ENCODE measurements at regions not wholly inside any gene's neighbourhood (a gene's known extent, or its start where the extent isn't known, plus 50 kb on each side); places are given as distances from the start of the nearest gene placed in this dataset.

DNA sequence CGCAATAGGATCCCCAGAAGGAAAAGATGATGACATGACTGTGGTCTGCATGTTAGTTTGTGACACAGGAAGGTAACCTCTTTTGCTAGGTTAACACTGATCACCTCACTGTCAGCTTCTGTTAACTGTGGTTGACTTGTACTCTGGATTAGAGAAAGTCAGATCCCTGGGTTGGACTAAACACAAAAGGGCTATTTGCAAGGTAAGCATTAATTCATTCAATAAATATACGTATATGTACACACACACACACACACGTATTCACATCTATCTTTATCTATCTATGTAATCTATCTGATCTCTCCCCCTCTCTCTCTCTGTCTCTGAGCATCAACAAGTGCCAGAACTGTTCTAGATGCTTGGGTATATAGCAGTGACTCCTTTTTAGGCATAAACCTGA, 136.1 kb upstream of the SNX19 start:
- no peak for ATAC-seq

DNA sequence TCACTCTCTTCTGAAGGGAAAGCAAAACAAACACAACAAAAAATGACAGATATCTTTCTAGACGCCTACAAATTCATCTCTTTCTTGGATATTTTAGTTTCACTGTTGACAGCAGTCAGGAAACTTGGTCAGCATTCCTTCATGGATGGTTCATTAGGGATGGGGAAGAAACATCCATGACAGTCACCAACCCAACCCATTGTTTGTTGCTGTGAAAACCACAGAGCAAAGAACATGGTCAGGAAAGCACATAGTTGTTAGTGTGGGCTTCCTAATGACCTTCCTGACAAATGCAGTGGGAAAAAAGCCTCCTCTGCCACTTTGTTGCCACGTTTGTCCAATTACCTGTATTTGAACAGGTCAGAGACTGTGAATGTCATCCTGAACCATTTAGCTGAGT, 139.8 kb upstream of the SNX19 start:
- ATAC-seq: no peak

- ATAC-seq: no peak
Measured at GRCh38 chr11:131063638-131064037, 147.4 kb upstream of the SNX19 start.

DNA sequence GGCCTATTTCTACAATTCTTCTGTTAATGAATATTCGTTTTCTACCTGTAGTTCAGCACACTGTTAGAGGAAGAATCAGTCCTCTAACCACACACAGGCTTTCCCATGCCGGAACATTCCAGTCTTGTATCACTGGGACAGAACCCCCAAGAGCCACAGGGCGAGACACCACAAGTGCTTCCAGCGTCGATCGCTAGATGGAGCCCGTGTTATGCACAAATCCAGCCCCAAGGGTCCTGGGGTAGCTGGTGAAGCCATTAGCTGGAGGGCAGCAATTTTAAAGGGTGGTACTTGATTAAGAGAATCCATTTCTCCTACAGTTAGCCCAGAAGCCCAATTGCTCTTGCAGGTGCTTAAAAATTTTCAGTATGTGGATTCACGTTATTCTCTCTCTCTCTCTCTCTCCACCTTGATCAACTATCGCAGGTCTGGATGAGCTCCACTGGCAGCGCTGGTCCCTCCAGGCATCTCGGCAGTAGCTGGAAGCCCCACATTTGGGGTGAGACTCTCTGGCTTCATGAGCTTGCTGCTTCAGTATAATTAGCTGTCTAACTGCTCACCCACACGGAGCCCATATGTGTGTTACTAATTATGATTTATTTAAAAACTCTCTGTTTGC, 148.2 kb upstream of the SNX19 start:
- no peak for ATAC-seq

DNA sequence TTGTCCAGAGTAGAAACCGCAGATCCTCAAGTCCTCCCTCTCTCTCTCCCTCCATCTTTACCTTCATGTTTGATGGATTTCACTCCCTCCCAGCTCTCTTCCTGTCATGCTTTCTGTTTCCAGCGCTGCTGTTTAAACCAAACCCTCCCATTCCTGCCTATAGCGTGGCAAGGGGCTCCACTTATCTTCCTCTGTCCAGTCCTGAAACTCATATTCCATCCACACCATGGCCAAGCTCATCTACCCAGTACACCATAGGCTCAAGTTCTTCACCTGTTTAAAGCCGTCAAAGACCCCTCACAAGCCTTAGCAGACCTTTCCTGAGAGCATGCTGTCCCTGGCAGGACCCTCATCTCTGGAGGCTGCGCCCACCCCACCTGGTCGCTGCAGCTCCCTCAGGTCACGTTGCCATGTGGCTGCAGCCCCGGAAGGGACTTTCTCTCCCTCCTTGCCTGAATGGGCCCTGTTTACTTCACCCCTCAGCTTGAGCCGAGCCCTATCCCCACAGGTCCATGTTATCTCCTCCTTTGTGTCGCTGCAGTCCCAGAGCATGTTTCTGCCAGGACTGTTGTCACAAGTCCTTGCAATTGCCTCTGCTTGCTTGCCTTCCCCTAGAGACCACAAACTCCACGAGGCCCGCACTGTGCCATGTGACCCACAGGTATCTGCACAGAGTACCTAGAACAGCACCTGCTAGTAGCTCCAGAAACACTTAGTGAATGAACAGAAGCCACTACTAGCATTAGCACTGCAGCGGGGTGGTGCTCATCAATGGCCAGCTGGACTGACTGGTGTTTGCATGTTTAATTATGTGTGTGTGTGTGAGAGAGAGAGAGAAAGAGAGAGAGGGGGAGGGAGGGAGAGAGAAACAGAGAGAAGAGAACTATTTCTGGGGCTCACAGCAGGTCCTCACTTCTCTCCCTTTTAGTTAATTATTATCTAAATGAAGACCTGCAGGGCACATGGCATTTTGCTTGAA, 149.4 kb upstream of the SNX19 start:
- ATAC-seq: no peak

DNA sequence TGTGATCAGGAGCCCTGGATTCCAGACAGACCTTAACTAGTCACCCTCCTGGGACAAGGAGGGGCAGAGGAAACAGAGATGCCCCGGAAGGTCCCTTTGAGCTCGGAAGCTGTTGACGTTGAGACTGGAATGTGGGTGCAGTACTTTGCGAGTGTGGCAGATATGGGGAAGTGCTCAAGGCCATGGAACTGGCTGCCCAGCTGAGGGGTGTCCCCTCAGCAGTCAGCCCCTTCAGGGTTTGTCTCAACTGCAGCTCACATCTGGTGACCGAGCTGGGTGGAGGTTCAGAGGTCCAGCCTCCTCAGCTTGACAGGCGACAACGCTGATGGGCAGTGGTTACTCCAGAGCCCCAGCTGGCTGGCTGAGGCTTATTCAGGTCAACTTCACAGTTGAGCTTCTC, 150.3 kb upstream of the SNX19 start:
- no peak for ATAC-seq

DNA sequence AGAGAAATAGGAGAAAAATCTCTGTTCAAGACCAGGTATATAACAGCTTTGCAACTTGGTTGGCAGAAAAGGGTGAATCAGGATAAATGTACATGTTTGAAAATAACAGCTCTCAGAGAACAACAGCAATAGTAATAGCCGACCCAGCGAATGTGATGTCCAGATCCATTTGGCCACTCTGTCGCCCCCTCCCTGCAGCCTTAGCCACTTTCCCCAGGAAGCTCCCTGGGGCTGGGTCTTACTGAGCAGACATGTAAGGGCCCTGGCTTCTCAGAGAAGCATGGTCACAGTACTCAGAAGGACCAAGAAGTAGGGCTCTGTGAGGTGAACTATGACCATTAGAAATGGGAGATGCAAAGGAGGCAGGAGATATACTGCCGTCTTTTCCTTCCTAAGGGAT, 154.1 kb upstream of the SNX19 start:
- no peak for ATAC-seq

GRCh38 chr11:131073167-131073566, 156.9 kb upstream of the SNX19 start:
- no peak for ATAC-seq

GRCh38 chr11:131074573-131074972, 158.3 kb upstream of the SNX19 start:
- ATAC-seq: no peak

GRCh38 chr11:131077340-131077739, 161.1 kb upstream of the SNX19 start:
- ATAC-seq: no peak

DNA sequence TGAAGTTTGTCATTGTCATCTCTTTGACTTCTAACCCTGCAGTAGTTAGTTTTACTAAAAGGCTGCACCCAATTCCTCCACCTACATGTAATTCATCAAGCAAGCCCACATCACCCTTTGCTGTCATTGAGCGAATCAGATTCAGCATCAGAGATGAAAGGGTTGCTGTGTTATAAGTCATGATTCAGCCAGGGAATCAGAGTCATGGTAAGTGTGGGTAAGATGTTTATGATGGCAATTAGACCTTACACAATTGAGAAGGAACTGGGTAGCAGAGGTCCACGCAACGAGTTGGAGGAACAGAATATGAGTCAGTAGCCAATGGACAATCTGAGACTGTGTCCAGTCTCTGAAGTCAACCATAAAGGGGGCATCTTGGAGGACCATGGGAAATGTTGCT, 162.8 kb upstream of the SNX19 start:
- ATAC-seq: no peak

GRCh38 chr11:131089727-131090245, 173.5 kb upstream of the SNX19 start:
- no peak for ATAC-seq

GRCh38 chr11:131092469-131092868, 176.2 kb upstream of the SNX19 start:
- ATAC-seq: no peak

GRCh38 chr11:131094827-131095226, 178.5 kb upstream of the SNX19 start:
- no peak for ATAC-seq

GRCh38 chr11:131095511-131096185, 179.4 kb upstream of the SNX19 start:
- ATAC-seq: no peak

- ATAC-seq: no peak
Measured at GRCh38 chr11:131099013-131099412, 182.7 kb upstream of the SNX19 start.

- ATAC-seq: no peak
Measured at GRCh38 chr11:131099746-131100145, 183.5 kb upstream of the SNX19 start.

DNA sequence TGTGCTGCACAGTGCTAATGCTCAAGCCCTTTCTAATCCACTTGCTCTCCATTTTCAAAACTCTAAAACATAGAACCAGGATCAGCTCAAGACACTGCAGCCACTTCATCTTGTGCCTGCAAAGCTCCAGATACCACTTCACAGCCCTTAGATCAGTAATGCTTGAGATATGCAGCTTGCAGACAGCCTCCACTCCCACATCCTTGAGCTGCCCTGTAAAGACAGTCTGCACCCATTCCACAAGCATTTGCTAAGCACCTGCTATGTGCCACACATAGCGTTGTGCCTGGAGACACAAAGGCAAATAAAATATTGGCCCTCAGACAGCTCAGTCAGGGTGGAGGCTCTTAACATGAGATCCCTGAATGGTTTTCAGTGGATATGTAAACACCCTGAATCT, 192.5 kb upstream of the SNX19 start:
- no peak for ATAC-seq

- no peak for ATAC-seq
Measured at GRCh38 chr11:131109257-131109656, 193.0 kb upstream of the SNX19 start.

GRCh38 chr11:131109790-131110189, 193.5 kb upstream of the SNX19 start:
- no peak for ATAC-seq

GRCh38 chr11:131111775-131112174, 195.5 kb upstream of the SNX19 start:
- no peak for ATAC-seq

- ATAC-seq: no peak
Measured at GRCh38 chr11:131118247-131118646, 202.0 kb upstream of the SNX19 start.
